NOMO-1 treated with dmso at 0.1 percent for 144 hours (cell line): ENCODE measurements at regions not wholly inside any gene's neighbourhood (a gene's known extent, or its start where the extent isn't known, plus 50 kb on each side); places are given as distances from the start of the nearest gene placed in this dataset.

Source experiments
- DNase-seq: peaks from one replicate; lab custom pipeline; 2025; ENCODE audit not compliant: unreplicated experiment; lab: John Stamatoyannopoulos, UW

DNA sequence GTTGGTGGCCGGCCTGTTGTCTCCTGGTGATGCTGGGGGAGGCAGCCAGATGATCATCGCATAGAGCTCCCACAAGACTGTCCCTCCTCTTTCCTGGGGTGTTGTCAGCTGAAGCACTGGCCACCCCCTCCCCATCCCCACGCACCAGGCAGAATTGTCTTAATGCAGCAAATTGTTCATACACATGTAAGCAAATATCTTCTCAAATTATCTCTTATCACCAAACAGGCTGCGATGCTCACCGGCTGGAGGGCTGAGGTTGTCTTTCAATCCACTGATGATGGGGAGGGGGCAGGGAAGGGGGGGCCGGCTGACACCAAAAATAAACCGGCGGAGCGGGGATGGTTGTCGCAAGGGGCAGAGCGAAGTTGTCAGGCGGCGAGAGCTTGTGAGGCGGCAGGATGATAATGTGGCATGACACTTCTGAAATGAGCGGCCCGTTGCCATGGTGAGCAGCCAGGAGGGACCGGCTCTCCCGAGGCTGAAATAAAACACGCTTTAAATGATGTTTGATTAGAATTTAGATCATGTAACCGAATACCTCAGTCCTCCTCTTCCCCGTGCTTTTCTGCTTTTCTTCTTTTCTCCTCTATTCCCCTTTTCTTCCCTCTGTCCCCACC lies 59.8 kb downstream of the MRM1 start:
- DNase-seq = no peak

DNA sequence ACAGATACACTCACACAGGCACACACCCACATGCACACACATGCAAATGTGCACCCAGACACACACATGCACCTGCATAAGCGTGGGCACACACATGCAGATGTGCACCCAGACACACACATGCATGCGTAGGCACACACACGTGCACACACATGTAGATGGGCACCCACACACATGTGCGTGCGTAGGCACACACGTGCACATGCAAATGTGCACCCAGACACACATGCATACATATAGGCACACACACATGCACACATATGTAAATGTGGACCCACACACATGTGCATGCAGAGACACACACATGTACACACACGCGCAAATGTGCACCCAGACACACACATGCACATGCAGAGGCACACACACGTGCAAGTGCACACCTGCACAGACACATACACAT lies 60.3 kb downstream of the MRM1 start:
- DNase-seq = no peak

DNA sequence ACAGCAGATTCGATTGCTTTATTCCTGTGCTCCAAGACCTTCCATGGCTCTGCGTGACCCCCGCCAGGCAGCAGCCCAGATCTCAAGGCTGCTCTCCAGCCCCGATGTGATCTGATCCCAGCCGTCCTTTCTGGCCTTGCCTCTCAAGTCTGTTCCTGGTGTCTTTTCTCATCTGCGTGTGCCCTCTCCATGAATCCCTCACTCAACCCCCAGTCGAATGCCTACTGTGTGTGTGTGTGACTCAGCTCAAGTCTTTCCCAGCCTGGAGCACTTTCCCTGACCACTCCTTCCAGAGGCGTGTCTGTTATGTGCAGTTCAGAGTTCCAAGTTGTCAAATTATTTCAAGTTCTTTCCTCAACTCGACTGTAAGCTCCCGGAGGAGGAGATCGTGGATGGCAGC lies 64.0 kb downstream of the MRM1 start:
- DNase-seq = no peak

DNA sequence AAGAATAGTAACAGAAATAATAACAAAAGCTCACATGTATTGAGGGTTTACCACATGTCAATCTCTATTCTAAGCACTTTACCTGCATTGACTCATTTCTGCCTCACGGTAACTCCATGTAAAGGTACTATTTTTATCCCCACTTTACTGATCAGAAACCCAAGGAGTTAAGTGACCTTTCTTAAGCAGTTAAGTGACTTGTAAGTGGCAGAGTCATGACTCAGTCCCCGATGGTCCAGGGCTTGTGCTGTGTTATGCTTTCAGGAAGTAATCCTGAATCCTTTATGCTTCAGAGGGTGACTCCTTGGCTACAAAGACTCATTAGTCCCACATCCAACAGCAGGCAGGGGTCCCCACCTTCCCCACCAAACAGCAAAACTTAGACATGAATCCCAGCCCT lies 66.5 kb downstream of the MRM1 start:
- DNase-seq = no peak

DNA sequence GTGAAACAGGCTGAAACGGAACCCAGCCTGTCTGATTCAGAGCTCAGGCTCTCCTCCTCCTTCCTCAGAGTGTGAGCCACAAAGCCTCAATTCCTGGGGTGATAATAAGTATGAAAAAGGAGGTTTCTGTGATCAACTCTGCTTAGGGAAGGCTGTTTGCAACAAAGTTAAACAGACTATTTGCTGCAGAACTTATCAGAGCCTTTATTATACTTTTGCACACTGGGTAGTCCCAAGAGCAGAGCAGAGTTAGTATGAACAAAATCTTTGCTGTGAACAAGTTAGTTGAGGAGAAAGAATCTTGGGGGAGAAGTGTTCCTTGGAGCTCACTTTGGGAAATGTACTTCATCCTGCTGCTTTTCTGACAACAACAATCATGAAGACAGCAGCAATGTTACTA lies 67.4 kb downstream of the MRM1 start:
- DNase-seq = no peak

DNA sequence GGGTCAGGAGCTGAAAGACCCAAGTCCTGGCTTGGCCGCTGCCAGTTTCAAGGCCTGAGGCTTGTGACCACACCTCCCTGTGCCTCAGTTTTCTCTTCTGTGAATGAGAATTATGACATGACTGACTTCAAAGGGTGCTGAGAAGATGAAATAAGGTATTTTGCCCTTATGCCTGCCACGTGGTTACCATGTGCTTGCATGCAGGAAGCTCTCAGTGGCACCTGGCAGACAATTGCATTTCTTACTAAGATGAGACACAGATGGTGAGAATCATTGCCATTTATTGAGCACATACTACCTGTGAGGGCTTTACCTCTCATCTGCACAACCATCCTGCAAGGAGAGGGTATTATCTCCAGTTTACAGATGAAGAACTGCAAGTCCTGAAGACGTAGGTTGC lies 69.8 kb downstream of the MRM1 start:
- DNase-seq = no peak

DNA sequence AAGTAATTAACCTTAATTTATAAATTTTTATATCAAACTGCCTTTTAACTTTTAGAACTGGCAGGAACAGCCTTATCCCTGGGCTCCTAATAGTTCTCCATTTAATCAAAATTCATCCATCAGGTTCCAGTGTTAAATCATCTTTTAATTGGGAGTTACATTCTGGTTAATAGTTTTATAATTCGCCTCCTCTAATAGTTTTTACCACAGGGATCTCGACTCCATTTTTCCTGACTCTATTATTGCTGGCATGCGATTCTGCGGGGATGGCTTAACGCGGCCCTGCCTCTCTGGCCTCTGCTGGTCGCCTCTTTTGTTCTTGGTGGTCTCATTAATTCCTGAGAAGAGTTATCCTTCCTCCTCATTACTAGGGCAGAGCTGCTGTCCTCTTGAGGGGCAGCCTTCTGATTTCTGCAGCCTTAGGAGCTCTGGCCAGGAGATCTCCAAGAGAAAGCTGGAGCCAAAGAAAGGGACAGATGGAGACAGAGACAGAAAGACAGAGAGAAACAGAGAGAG lies 71.1 kb downstream of the MRM1 start:
- no peak for DNase-seq

DNA sequence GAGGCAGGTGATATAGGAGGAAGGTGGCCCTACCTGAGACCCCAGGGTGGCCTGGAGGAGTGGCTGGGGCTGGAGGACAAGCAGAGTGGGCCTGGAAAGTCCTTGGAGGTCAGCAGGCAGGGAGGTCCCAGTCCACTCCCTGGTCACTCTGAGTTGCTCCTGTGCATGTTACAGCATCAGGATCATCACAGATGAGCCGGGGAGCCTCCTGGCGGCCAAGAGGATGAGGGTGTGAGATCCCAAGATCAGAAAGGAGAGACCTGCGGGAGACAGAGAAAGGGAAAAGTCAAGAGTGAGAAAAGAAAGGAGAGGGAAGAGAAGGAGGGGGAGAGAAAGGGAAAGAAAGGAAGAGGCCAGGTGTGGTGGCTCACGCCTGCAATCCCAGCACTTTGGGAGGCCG lies 71.7 kb downstream of the MRM1 start:
- DNase-seq = no peak

DNA sequence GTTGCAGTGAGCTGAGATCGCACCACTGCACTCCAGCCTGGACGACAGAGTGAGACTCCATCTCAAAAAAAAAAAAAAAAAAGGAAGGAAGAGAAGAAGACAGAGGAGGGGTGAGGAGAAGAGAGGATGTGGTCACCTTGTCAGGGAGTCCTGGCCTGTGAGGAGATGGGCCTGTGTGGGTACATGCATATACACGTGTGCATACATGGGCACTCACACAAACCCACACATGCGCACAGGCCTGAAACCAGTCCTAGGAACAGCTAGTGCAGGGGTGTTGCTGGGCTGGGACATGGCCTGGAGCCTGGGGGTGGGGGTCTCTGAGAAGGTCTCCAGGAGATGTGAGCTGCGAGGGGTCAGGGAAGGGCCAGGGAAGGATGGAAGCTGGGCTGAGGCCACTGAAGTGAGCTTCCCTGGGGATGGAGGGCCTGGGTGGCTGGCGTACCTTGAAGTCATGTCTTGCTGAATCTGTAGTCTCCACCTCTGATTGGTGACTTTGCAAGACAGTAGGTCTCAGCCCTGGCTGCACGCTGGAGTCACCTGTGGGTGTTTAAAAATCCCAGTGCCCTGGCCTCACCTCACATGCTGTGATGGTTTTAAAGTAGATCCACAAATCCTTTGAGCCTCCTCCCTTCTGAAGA lies 72.4 kb downstream of the MRM1 start:
- DNase-seq = no peak

DNA sequence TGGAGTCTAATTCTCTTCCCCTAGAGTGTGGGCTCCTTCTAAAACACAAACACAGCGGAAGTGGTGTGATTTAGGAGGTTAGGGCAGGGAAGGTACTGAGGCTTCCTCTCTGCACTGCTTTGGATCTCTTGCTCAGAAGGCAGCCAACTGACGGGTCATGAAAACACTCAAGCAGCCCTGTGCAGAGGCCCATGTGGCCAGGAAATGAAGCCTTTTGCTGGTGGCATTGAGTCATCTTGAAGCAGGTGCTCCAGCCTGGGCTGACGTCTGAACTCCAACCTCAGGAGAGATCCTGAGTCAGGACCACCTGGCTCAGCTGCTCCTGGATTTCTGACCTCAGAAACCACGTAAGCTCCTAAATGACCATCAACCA lies 72.9 kb downstream of the MRM1 start:
- DNase-seq = no peak

DNA sequence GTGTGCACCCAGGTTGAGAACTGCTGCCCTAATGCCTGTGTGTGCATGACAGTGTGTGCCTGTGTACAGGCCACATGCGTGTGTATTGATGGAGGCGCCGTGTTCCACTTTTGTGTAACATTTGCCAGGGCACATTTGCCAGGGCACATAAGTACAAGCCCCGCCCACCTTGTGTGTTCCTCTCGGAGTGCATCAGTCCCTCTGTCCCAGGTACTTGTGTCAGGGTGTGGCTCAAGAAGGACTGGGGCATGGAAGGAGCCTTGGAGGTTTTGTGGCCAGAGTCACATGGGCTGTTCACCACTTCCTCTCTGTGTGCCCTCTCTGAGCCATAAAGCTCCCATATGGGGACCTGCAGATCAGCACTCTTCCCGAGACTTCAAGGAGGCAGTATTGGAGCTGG lies 73.9 kb downstream of the MRM1 start:
- no peak for DNase-seq

DNA sequence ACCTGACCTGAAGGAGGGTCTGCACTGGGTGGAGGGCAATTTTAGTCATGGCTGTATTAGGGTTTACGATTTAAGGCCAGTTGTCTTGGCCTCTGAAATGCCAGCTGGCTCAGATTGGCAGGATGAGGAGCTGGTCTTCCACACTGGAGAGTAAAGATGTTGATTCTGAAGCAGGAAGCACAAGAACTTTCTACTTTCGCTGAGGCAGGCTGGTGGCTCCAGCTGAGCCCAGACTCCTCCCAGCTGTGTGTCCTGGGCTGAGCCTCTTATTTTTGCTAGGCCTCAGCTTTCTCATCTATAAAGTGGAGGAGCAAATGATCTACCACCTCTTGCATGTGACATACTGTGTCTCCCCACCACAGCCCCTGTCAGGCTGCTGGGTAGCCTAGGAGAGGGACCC lies 74.4 kb downstream of the MRM1 start:
- DNase-seq = no peak

DNA sequence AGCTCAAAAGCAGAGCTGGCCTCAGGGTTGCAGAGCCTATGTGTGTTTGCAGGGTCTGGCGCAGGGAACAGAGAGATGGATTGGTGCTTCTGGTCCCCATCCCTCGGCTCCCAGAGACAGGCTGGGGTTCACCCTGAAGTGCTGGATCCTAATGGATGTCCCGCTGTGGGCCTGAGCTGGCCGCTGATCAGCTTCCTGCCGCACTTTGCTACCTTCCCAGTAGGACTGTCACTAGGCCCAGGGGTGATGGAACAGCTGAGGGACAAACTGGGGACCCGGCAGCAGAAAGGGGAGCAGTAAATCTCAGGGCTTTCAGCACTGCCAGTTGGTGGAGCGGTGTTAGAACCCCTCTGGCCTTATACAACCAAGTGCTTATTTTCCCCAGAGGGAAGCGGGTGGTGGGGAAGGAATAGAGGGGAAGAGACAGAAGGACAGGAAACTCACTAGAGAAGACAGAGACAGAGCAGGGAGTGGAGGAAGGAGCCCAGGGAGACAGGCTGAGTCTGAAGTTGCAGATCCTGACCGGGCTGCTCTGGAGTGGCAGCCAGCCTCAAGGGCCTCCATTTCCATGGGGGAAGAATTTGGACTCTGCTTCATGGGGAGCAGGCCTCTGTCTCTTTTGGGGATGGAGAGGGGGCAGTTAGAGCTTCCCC lies 78.6 kb downstream of the MRM1 start:
- DNase-seq = no peak

DNA sequence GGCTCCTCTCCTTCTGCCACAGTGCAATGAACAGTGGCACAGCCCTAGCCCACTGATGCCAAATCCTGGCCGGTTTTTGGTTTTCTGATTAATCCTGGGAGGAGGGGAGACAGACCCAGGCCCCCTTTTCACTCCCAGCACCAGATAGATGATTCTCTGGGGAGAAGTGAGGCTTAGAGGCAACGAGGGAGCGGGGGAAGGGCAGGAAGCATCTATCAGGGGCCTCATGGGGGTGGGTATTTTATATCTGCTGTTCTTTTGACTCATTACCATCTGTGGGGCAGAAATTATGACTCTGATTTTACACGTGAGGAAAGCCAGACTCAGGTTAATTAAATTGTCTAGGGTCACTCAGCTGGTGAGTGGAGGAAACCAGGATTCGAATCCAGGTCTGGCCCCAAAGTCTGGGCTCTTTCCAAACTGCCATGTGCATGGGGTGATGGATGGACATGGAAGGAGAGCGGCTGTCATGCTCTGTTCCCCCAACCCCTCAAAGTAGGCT lies 79.4 kb downstream of the MRM1 start:
- no peak for DNase-seq

DNA sequence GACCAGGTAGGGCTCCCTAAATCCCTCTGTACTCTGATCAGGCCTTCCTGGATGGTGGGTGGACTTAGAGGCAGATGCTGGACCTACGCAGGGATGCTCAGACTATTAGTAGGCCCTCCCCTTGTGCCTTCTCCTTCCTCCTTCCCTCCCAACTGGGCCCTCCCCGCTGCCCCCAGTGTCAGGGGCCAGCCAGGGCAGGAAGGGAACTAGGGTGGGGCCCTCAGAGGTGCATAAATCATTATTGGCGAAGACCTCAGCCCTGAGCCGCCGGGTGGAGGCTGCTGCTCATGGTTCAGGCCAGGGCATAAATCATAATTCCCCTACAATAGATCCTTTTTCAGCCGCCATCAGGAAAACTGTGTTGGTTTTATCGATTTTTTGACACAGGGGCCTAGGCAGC lies 81.4 kb downstream of the MRM1 start:
- no peak for DNase-seq

DNA sequence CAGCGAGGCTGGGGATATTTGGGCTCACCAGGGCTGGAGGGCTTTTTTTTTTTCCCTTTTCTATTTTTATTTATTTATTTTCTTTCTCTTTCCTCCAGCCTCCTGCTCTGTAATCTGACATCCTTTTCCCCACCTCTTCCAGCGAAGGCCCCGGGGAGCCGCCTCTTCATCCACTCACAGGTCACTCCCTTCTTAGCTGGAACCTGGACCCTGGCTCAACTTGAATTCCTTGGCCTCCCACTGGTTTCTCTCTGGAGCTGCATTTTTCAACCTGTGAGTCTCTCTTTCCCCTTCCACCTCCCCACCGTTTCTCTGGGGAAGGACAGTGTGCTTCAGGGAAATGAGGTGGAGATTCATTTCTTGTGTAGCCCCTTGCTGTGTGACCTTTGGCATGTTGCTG lies 82.0 kb downstream of the MRM1 start:
- no peak for DNase-seq

DNA sequence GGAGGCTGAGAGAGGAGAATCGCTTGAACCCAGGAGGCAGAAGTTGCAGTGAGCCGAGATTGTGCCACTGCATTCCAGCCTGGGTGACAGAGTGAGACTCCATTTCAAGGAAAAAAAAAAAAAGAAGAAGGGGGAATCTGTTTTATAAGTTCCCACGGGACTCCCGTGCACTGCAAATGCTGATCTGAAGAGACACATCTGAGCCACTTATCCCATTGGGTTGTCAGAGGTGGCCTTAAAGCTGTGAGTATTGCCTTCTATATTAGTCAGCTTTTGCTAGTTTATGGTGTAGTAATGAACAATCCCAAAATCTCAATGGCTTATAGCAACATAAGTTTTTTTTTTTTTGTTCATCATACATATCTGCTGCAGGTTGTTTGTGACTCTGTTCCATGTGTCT lies 82.8 kb downstream of the MRM1 start:
- DNase-seq = no peak

DNA sequence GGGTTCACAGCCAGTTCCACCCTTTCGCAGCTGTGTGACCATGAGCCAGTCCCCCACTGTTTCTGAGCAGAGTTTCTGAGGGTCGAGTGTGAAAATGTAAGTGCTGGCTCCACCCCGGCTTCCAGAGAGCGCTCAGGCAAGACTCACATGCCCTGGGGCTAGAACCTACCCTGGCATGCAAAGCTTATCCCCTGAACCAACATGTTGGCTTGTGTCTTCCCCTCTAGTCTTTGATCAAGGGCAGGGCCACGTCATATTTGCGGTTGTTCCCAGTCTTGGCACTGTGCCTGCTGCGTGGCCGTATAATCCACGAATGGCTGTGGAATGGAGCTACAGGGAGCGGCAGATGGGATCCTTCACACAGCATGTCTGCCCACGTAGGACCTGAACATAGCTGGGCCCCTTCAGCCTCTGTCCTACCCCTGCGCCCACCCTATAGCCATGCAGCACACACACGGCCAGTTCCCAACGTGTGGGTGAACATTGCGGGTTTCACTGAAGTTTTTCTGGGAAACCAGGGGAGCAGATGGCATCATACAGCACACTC lies 84.8 kb downstream of the MRM1 start:
- DNase-seq = no peak

DNA sequence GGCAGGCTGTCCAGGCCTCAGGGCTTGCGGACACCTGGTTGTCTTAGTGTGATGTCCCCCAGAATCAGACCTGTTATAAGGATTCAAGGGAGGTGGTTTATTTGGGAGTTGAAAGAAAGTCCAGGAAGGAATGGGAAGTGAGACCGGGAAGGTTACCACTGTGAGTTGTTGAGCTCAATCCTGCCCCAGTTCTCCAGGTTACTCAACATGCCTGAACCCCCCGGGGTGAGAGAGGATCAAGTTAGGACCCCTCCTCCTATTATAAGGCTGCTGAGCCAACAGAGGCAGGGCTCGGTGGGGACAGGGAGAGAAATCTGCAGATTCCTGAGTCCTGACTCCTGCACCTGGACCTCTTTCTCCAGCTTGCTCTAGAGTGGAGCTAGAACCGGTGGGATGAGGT lies 86.4 kb downstream of the MRM1 start:
- no peak for DNase-seq

DNA sequence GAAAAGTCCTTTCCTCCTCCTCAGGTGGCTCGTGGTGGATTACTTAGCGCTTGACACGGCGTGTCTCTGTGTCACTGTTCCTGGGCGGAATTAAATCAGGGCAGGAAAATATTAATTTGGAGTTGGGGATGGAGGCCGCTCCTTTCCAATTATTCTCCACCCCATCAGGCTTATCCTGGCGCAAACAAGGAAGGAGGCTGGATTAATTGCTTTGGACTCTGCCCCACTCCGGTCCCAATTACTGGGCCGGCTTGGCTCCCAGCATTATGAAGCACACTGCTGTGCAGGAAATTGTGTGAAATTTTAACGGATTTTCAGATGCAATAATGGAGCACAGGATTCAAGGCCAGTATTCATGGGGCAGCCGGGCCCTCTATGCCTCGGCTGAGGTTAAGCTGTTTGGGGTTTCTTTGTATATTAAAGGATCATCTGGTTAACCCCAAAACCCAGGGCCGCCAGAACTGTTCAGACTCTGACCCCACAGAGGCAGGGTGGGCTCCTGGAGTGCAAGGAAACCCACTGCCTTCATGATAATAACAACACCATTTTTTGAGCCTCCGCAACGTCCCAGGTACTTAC lies 87.8 kb downstream of the MRM1 start:
- DNase-seq = no peak

DNA sequence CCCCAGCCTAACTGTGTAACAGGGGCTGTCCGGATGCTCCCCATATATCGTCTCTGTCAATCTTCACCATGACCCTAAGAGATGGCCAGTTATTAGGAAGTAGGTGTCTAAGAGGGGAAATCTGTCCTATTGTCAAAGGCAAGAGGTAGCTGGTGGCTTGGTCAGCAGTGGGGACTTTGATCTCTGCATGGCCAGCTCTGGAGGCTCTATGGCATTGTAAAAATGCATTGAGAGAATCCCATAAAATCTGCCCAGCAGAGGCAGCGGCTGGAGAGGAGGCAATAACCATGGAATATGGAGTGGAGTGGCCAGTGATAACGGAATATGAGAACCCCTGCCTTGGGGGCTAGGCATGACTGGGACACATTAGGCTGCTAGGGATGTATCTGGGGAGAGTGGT lies 88.8 kb downstream of the MRM1 start:
- DNase-seq = no peak

DNA sequence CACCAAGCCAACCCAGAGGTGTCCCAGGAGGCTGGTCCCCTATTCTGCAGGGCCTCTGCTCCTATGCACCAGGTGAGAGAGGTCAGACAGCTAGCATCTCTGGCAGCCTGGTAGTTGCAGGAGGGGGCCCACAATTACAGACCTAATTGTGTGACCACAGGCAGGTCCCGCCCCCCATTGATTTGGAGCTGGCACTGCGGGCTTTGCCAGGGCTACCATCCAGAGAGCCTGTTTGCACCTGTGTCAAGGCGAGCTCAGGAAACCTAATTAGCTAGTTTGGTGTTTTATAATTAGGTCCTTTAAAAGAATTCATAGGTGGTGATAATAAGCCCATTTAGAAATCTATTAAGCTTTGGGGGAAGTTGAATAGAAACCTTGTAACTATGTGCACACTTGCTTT lies 90.2 kb downstream of the MRM1 start:
- DNase-seq = no peak
